SK-MEL-5 (cell line): ENCODE measurements at regions not wholly inside any gene's neighbourhood (a gene's known extent, or its start where the extent isn't known, plus 50 kb on each side); places are given as distances from the start of the nearest gene placed in this dataset.
"Not testable (repeated sequence)": the region's sequence is repeated elsewhere in the genome, so short reads cannot be mapped to it uniquely, and the experiment has no call there.

Source experiments
- DNase-seq: peaks from one replicate; pipeline ENCODE4 v3.0.0-alpha.2; 2016; ENCODE audit warnings: low read depth, low spot score
- in situ Hi-C: cut with HindIII; loops from 2 replicates; pipeline ENCODE4 v1.10.0; 2016; ENCODE audit warnings: low sequenced_read_pairs, high pct_unique_total_duplicates, low pct_unique_long_range_greater_than_20kb

DNA sequence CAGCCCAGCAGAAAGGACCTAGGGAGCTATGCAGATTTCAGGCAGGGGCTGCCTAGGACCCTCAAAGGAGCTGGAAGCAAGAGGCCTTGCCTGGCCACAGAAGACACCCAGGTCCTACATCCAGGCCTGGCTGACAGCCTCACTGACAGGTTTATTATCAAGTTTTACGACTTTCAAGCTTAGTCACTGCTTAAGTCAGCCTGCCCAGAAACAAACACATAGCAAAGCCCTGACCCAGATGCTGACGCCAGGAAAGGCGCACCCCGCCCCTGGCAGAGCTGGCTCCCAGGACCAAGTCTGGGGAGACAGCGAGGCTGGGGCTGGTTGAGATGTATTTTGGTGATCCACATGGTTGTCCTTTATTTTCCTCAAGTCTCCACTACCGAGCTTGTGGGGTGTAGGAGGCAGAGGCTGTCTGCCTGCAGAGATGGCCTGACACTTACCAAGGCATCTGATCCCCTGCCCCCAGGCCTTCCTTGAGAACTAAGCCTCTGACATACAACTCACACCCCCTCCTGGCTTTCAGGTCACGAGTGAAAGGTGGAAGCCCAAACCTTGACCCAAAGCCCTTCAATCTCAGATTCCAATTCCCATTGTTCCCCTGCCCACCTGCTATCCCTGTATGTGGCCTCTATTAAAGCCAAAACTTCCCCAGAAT is 80.7 kb upstream of the EMX2 start:
- DNase-seq = no peak
- in situ Hi-C loops = no loop called here

DNA sequence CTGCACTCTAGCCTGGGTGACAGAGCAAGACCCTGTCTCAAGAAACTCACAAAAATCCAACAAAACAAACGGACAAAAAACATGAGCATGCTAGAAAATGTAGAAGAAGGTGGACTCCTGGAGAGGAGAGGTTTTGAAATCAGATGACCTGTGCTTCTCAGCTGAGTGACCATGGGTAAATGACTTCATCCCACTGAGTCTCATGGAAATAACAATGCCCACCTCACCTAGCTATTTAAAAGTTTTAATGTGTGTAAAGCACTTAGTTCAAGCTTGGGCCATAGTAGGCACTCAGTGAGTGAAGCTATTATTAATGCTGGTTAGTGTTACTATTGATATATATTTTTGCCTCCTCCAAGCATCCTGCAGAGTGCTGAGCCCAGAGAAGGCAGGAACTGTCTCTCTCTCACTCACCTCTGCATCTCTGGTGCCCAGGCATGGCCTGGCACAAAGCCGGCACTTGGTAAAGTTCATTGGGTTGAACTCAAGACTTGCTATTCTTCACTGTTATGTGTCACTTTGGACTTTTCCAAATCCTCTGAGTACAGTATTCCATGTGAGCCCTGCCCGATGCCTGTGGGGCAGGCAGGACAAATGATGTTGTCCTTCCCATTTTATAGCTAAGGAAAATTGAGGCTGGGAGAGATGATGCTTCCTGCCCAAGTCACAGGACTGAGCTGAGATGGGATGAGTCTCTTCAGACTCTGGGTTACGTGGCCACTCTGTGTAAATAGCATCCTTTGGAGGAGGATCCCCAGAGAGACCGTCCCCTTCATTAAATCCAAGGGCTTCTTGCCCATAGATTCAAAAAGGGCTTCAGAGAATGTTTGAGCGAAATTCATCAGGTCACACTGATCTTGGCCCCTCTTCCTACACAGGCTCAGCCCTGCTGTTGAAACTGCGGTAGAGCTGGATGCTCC is 81.4 kb upstream of the EMX2 start:
- in situ Hi-C loops = no loop called here
- no peak for DNase-seq

GRCh38 chr10:117458571-117458970 is 83.3 kb upstream of the PDZD8 start:
- in situ Hi-C loops = no loop called here
- no peak for DNase-seq

DNA sequence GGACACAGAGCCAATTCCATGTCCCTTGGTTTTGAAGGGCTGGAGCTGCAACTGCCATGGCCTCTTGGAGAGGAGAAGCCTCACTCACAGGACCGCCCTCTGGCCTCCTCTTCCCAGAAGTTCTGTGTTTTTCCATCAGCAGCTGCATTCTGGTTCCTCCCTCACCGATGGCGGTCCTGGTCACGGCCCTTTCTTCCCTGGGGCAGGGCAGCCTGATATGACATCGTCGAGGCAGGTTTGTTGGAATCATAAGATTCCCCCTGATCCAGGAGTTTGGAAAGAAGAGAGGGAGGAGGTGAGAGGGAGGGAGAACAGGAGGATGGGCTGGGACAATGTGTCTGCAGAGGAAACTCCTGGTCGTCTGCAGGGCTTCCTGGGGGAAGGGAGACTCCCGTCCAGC is 82.7 kb upstream of the PDZD8 start:
- DNase-seq = no peak
- in situ Hi-C loops = no loop called here

- DNase-seq = no peak
- in situ Hi-C loops = no loop called here
Observed at GRCh38 chr10:117457071-117457810, 82.0 kb upstream of the PDZD8 start.

GRCh38 chr10:117455346-117455745 is 80.1 kb upstream of the PDZD8 start:
- no peak for DNase-seq
- in situ Hi-C loops = no loop called here

- DNase-seq = no peak
- in situ Hi-C loops = no loop called here
Observed at GRCh38 chr10:117454502-117454901, 79.3 kb upstream of the PDZD8 start.

GRCh38 chr10:117453484-117453883 is 78.2 kb upstream of the PDZD8 start:
- in situ Hi-C loops, DNase-seq: not testable (repeated sequence)

DNA sequence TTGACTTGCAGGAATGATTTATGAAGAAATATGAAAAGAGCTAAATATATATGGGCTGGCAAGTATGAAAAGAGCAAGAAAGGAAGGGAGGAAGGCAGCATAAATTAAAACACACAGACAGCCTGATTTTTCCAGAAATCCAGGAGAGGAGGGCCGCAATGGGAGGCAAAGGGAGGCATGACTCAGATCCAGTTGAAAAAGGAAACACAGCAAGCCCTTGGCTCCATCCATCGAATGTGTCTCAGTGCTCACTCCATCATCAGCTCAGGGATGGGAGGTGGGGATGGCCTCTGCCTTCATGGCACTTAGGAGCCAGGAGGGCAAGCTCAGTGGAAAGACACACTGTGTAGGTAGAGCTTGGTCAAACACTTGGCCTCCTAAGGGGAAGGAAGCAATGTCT is 75.7 kb upstream of the PDZD8 start:
- in situ Hi-C loops = no loop called here
- DNase-seq = no peak

DNA sequence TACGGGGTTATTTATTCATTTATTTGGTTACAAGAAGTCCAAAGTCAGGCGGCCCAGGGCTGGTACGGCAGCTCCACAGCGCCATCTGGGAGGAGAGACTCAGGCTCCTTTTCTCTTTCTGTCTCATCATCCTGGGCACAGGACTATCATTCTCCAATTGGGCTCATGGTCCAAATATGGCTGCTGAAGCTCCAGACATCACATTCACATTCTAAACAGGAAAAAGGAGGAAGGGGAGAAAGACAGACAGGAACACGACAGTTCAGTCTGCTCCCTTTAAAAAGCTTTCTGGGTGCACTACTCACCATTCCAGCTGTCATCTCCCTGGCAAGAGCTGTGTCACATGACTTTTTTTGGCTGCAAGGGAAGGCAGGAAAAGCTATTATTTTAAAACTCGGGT is 74.4 kb upstream of the PDZD8 start:
- in situ Hi-C loops = no loop called here
- DNase-seq = no peak

DNA sequence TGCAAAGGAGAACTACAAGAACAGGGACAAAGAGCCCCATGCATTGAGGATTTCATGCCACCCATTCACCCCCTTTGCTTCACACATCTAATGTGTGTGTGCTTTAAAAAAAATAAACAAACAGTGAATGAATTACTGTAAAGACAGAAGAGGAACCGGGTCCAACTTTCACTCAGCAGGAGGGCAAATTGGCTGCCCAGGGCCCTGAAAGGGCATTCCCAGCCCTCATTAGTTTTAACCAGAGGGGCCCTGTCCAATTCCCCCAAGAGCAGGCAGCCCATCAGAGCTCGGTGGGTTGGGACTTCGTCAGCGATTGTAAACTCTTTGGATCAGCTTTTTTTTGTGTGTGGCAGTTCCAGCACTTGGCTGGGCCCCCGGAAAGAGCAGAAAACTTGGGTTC is 73.6 kb upstream of the PDZD8 start:
- in situ Hi-C loops = no loop called here

DNA sequence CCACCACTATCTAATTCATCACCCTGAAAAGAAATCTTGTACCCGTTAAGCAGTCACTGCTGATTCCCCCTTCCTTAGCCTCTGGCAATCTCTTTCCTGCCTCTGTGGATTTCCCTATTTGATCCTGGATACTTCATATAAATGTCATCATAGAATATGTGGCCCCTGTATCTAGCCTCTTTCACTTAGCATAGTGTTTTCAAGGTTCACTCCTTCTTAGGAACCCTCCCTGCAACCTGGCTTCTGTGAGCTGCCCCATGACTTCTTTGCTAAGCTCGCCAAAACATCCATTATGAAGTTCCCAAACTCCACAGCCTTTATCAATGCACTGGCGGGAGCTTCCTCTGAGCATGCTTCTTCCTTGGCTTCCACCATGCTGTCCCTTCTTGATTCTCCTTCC is 70.8 kb upstream of the PDZD8 start:
- in situ Hi-C loops = no loop called here
- DNase-seq = no peak

More for the DNA sequence above, 73.6 kb upstream of the PDZD8 start:
- DNase-seq = no peak

DNA sequence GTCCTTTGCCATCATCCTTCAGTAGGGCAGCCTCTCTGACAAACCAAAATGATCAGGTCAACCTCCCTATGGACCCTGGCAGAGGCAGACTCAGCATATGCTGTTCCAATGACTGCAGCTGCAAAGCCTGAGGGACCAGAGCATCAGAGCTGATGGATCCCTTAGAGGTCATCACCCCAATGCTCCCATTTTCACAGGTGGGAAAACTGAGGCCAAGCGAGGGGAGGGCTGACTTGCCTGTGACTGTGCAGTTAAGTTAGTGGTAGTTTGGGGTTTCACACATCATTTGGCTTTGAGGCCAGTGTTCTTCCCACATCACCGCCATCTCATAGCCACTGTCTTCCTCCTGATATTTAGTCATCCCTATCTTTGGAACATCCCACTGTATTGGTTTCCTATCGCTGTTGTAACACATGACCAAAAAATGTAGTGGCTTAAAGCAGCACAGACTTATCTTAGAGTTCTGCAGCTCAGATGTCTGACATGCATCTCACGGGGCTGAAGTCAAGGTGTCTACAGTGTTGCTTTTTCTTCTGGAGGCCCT is 69.3 kb upstream of the PDZD8 start:
- in situ Hi-C loops = no loop called here
- no peak for DNase-seq

- in situ Hi-C loops = no loop called here
- no peak for DNase-seq
Observed at GRCh38 chr10:117443686-117444041, 68.4 kb upstream of the PDZD8 start.

- in situ Hi-C loops = no loop called here
Observed at GRCh38 chr10:117442944-117443685, 67.9 kb upstream of the PDZD8 start.

GRCh38 chr10:117442521-117442920 is 67.3 kb upstream of the PDZD8 start:
- DNase-seq = no peak

More at GRCh38 chr10:117442944-117443685, 67.9 kb upstream of the PDZD8 start:
- DNase-seq = peak; percentile 73

DNA sequence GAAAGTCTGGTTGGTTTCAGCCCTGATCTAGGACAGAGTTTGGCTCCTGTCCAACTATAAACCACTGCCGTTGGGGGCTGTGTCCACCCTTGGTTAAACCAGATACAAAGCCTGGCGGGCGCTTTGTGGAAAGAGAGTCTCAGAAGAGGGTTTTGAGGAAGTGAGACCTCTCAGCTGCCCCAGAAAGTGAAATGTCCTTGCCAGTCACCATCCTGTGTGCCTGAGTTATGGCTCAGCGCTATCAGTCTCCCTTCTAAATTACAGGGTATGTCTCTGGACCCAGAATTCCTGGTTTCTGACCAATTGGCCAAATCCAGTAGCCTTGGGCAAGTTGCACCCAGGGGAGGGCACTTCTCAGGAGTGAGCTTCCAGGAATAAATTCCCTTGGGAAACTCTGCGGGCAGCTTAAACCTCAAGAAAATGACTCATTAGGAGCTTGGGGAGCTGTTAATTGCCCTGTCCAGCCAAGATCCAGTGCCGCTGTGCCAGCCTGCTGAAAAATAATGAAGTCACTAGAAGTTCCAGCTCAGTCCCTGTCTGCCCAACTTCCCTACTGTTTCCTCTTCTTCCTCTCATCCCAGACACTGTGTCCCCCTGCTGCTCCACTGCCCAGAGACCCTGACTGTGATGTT is 66.7 kb upstream of the PDZD8 start:
- in situ Hi-C loops = no loop called here
- peak; percentile 36 for DNase-seq

More at GRCh38 chr10:117442521-117442920, 67.3 kb upstream of the PDZD8 start:
- in situ Hi-C loops = no loop called here
